Ishikawa (cell line): ENCODE measurements at regions not wholly inside any gene's neighbourhood (a gene's known extent, or its start where the extent isn't known, plus 50 kb on each side); places are given as distances from the start of the nearest gene placed in this dataset.

Experiments
- CEBPB ChIP-seq: IDR thresholded peaks from 2 replicates; pipeline ENCODE4 v1.6.1; 2012
- CREB1 ChIP-seq: IDR thresholded peaks from 2 replicates; pipeline ENCODE4 v1.6.1; 2012; ENCODE audit warnings: low read depth
- EGR1 ChIP-seq: IDR thresholded peaks from 2 replicates; pipeline ENCODE4 v1.6.1; 2012
- EP300 ChIP-seq: IDR thresholded peaks from 2 replicates; pipeline ENCODE4 v1.6.1; 2012; ENCODE audit warnings: borderline replicate concordance
- FOXM1 ChIP-seq: IDR thresholded peaks from 2 replicates; pipeline ENCODE4 v1.6.1; 2012; ENCODE audit warnings: low read depth, borderline replicate concordance
- MAX ChIP-seq: IDR thresholded peaks from 2 replicates; pipeline ENCODE4 v1.6.1; 2012
- NFIC ChIP-seq: IDR thresholded peaks from 2 replicates; pipeline ENCODE4 v1.6.1; 2012
- RAD21 ChIP-seq: IDR thresholded peaks from 2 replicates; pipeline ENCODE4 v1.6.1; 2012; ENCODE audit warnings: low read depth
- REST ChIP-seq: IDR thresholded peaks from 2 replicates; pipeline ENCODE4 v1.6.1; 2012; ENCODE audit warnings: low read depth, mild to moderate bottlenecking
- TAF1 ChIP-seq: IDR thresholded peaks from 2 replicates; pipeline ENCODE4 v1.6.1; 2012; ENCODE audit warnings: low read depth, mild to moderate bottlenecking
- TCF12 ChIP-seq: IDR thresholded peaks from 2 replicates; pipeline ENCODE4 v1.6.1; 2012; ENCODE audit warnings: low read depth
- TEAD4 ChIP-seq: IDR thresholded peaks from 2 replicates; pipeline ENCODE4 v1.6.1; 2012
- USF1 ChIP-seq: IDR thresholded peaks from 2 replicates; pipeline ENCODE4 v1.6.1; 2012
- YY1 ChIP-seq: IDR thresholded peaks from 2 replicates; pipeline ENCODE4 v1.6.1; 2012; ENCODE audit warnings: low read depth
- ZBTB7A ChIP-seq: IDR thresholded peaks from 2 replicates; pipeline ENCODE4 v1.6.1; 2012; ENCODE audit warnings: low read depth

- no peak for TF ChIP-seq TCF12
- TF ChIP-seq CEBPB = no peak
- TF ChIP-seq CREB1 = no peak
- TF ChIP-seq FOXM1 = no peak
- TF ChIP-seq ZBTB7A = no peak
- TF ChIP-seq YY1 = no peak
- TF ChIP-seq NFIC = no peak
- no peak for TF ChIP-seq TEAD4
- TF ChIP-seq MAX = no peak
- TF ChIP-seq TAF1 = no peak
- no peak for TF ChIP-seq USF1
- TF ChIP-seq EP300 = no peak
Observed at GRCh38 chr11:30698425-30698824, 112.3 kb upstream of the MPPED2 start.

- TF ChIP-seq EP300 = no peak
- TF ChIP-seq TCF12 = no peak
- TF ChIP-seq REST = no peak
- TF ChIP-seq RAD21 = no peak
- no peak for TF ChIP-seq USF1
- no peak for TF ChIP-seq EGR1
- TF ChIP-seq TAF1 = no peak
- TF ChIP-seq MAX = no peak
- no peak for TF ChIP-seq TEAD4
- TF ChIP-seq NFIC = no peak
Observed at GRCh38 chr11:30697032-30697431, 110.9 kb upstream of the MPPED2 start.

- TF ChIP-seq CEBPB (no peak), TEAD4 (no peak), CREB1 (no peak), ZBTB7A (no peak), MAX (no peak), TCF12 (no peak), REST (no peak), NFIC (no peak), USF1 (no peak), YY1 (no peak), EP300 (no peak), FOXM1 (no peak), TAF1 (no peak), EGR1 (no peak), RAD21 (no peak)
Observed at GRCh38 chr11:30684772-30685171, 98.6 kb upstream of the MPPED2 start.

- TF ChIP-seq TCF12 (no peak), ZBTB7A (no peak), MAX (no peak), RAD21 (no peak), FOXM1 (no peak), TAF1 (no peak), CEBPB (no peak), YY1 (no peak), CREB1 (no peak), REST (no peak), EGR1 (no peak), TEAD4 (no peak), USF1 (no peak), EP300 (no peak)
Observed at GRCh38 chr11:30683176-30683575, 97.0 kb upstream of the MPPED2 start.
